CD4-positive, alpha-beta T cell treated with Interleukin-1 beta for 1 hour (primary cell): ENCODE measurements at regions not wholly inside any gene's neighbourhood (a gene's known extent, or its start where the extent isn't known, plus 50 kb on each side); places are given as distances from the start of the nearest gene placed in this dataset.

Source experiments
- DNase-seq, 2 donors: peaks; one replicate each; pipeline ENCODE4 v3.0.0-alpha.2; 2020 to 2022

DNA sequence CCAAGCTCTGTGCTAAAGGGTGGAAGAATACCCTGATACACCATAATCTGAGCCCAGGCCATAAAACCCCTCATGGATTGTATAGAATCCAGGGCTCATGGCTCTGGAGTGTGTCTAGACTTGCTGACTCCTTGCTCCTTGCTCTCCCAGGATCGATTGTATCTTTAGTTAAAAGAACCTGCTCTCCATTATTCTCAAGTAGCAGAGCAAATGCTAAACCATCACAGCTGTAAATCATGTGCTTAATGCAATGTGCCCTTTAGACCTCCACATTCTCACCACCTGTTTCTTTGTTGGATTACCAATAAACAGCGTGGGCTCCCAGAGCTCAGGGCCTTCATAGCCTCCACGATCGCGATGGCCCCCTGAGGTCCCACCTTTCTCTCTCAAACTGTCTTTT is 411.6 kb upstream of the FBXO33 start:
- DNase-seq: no peak

DNA sequence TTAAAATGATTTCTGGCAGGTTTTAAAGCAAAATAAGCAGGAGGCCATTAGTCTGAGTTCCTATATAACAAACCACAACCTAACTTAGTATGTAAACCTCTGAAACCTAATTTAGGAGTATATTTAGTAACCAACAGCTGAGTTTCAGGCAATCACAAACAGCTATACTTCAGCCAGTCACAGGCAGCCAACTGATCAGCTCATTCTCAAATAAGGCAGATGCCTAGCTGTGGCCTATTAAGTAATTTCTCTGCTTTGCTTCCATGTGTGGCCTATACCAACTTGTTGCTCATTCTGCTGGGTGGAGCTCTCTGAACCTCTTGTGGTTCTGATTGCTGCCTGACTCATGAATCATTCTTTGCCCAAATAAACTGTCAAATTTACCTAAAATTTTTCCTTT is 408.9 kb upstream of the FBXO33 start:
- DNase-seq: no peak

DNA sequence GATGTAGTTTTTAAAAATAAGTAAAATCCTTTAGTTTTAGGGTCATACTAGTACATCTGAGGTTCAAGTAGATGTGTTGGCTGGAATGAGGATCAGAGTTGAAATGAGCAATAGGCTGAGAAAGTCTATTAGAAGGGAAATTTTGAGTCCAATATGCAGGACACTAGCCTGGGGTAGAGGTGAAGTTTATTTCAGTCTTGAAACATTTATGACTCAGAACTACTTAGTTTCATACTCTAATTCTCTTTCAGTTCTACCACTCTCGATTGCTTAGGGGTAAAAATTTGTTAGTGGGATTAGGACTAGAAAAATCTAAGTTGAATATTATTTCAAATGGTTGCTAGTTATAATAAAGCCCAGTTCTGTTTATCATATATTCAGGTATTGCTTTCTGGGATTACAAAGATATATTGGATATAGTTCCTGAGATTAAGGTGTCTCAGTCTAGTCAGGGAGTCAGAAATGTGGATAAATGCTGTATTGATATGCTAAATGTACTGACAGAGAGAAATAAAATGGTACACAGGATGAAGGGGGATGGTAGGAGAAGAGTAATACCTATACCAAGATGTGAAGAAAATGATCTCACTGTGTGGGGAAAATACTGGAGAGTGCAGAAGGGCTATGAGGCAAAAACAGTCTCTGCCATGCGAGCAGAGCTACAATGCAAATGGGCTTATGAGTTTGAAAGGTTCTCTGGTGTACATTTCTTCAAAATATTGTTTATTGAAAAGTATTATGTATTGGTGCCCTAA is 395.8 kb upstream of the FBXO33 start:
- no peak for DNase-seq

DNA sequence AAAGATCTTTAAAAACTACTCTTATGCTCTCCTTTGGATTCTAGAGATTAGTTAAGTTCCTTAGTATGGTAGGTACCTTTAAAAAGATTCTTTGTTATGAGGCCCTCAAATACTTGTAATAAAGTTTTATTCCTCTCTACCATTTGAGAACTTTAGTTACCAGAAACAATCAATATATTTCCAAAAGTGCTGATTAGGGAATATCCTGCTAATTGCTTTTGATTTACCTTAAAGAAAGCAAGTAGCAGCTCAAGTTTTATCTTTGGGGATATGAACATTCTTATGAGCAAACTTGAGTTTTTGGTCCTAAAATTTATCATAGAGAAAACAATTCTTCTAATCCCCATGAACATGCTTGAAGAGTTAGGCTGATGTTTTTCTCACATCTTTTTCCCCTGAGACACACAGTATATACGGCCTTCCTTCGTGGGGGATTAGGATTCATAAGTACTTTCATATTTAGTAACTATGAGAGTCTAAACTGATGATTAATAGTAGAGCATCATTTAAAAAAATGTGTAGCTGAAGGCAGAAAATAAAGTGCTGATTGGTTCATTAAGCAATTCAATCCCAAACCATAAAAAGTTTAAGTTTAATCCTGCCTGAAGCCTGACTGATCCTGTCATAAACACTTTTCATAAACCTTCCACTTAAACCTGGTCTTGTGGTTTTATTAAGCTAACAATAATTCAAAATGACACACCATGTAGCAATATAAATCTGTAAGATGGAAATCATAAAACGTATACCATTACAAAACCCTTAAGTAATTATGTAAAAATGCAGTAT is 380.5 kb upstream of the FBXO33 start:
- no peak for DNase-seq

DNA sequence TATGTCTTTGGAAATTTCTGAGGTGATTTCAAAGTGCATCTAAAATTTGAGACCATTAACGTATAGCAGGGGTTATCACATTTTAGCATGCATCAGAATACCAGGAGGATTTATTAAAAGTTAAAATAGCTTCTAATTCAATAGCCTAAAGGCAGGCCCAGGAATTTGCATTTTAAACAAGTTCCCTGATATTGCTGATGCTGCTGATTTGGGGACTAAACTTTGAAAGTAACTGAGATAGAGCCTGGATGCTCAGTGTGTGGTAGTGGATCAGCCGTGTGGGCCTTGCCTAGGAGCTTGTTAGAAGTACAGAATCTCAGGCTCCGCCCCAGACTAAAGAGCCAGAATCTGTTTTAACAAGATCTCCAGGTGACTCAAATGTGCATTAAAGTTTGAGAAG is 375.0 kb upstream of the FBXO33 start:
- no peak for DNase-seq

DNA sequence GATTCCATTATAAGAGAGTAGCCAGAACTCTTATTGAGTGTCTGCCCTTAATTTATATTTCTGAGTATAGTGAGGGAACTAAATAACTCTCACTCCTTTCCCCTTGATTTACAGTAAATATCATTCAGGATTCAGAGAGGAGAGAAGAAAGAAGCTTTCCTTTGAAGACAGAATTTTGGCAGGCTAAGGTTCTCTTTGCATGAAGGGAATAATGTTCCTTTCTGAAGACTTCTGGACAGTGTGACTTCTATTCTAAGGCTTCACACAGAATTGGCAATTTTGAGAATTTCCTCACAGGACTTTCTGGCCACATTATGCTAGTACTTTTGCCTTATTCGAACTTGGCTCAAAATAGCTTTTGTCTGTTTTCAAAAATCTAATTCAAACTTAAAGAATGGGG is 352.2 kb upstream of the FBXO33 start:
- DNase-seq: no peak

DNA sequence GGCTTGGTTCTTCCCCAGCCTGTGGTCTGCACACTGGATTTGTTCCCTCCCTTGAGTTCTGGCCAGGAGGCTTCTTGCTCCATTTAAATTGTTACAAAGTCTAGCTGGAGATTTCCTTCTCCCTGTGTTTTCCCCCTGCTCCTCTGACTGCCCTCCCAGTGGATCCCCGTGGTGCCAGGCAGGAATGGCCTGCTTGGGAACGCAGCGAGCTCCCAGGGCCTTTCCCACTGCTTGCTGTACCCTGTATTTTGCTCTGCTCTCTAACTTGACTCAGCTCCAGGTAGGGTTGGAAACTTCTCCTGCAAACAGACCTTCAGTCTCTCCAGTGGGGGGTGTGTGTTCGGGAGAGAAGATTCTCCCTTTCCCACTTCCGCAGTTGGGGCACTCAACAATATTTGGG is 349.2 kb upstream of the FBXO33 start:
- no peak for DNase-seq

DNA sequence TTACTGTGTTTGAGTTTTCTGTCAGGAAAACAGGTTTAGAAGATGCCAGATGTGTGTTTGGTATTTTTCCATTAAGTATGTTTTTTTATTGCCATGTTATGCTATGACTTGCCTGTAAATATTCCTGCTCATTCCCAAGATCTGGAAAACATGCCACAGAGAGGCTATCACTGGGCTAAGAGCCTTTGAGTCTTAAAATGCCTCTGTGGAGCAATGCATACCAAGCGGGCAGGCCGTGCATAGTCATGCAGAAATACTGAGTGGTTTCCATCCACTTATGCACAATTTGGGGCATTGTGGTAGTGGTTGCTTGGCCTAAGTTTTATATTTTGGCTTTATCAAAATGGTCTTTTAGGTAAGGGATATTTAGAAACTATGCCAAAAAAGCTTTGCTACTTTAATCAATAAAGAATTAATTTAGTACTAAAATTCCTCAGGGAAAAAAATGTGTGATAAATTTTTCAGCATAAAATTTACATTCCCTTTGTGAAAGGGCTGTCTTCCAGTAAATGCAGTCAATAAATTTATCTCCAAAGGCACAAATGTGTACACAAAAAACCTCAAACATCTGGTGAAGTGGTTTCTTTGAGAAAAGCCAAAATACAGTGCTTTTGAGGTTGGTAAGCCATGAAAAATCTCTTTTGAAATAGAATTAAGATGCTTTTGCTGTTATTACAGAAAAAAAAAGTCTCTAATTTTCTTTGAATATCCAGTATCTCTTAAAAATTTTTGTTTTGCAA is 341.3 kb upstream of the FBXO33 start:
- no peak for DNase-seq

DNA sequence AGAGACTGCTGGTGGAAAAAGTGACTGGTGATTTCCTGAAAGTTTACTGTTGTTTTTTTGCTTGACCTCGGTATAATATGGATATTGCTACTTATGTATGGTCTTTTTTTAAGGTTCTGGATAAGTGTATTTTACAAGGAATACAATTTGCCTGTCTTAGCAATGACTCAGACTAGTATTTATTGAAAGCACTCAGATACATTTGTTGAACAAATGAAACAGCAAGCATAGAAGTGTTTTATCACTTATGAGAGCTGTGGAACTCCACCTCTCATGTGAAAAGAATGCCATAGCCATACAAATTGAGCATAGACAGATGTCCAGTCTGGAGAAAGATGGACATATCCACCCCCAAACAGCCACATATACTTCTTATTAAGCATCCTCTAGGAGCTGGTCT is 340.4 kb upstream of the FBXO33 start:
- DNase-seq: no peak

DNA sequence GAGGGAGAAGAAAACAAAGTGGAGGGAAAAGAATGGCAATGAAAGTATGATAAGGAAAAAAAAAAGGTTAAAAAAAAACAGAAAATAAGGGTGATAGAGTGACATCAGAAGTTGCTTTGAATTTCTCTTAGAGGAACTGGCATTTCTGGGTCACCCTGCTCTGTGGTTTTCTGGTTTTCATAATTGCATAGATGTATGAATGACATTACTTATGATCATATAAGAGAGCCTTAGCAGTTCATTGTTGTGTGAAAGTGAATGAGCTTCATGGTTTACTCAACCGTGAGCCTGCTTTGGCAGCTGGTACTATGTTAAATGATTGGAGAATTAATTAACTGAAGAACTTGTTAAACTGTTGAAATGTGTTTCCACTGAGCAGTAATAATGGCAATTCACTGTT is 336.4 kb upstream of the FBXO33 start:
- DNase-seq: no peak

DNA sequence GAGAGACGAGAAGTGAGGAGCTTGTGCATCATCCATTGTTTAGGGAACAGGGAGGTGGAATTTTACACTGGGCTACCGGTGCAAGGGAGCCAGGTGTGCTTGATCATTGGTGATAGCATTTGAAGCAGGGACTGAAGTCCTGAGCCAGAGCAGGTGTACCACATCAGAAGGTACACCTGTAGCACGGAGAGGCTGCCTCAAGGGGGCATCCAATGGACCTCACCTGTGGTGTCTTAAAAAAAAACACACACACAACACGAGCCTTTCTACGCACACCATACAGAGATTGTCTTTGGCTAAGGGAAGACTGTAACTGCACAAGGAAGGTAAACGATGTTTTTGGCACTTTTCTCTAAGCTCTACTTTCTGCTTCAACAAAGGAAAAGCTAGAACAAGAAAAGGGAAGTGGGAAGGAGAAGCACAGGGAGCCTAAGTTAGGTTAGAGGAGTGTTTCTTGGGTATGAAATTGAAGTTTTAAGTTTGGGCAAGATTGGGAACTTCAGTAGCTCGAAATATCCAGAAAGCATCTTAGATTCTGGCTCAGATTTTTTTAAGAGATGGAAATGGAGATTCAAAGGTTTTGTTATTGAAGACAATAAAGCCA is 334.3 kb upstream of the FBXO33 start:
- no peak for DNase-seq

DNA sequence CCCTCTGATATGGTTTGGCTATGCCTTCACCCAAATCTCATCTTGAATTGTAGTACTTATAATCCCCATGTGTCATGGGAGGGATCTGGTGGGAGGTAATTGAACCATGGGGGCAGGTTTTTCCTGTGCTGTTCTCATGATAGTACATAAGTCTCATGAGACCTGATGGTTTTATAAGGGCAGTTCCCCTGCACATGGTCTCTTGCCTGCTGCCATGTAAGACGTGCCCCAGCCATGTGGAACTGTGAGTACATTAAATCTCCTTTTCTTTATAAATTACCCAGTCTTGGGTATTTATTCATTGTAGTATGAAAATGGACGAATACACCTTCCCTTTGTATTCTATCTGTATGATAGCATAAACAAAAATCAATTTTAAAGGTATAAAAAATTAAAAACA is 333.4 kb upstream of the FBXO33 start:
- no peak for DNase-seq

DNA sequence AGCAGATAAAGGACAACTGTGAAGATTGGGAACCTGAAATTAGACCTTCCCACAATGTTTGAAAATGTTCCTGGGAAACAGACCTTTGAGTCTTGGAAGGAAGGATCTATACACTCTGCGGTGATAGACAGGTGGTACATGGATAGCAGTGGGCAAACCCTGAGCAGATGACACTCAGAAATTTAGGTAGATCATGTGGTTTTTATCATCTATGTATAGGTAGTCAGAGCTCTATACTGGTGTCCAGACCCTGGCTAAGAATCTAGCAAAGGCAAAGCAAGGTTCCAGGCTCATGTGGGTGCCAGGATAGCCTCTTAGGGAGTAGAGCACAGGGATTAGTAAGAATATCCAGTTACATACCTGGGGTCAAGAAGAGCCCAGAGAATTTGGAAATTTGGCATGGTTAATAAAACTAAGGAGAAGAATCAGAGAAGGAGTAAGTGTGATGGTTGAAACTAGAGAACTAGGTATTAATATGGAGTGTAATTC is 331.2 kb upstream of the FBXO33 start:
- no peak for DNase-seq

DNA sequence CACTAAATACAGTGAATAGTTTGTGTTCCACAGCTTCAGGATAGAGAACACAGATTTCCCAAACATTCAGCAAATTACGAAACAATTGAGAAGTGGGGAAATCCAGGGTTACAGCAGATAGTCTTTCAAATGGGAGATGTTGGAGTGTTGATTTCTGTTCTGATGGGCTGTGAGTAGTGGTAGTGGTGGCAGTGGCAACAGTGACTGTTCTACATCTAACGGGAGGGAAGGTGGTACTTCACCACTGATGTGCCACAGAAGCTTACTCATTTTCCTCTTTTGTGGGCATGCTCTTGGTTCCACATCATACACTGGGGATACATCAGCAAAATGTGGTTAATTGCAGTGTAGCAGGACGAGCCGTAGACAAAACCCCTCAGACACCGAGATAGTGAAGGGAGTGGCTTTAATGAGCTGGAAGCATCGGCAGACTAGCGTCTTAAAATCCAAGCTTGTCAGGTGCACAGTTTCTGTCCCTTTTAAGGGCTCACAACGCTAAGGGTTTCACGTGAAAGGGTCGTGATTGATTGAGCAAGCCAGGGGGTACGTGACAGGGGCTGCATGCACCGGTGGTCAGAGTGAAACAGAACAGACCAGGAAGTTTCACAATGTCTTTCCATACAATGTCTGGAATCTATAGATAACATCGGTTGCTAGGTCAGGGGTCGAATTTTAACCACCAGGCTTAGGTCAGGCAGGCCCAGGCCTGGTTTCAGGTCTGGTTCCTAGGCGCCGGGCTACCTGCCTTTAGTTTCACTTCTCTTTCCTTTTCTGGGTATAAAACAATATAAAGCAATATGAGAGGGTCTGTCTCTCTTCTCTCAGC is 330.6 kb upstream of the FBXO33 start:
- DNase-seq: peak in 1 of 2 donors; percentile 6

DNA sequence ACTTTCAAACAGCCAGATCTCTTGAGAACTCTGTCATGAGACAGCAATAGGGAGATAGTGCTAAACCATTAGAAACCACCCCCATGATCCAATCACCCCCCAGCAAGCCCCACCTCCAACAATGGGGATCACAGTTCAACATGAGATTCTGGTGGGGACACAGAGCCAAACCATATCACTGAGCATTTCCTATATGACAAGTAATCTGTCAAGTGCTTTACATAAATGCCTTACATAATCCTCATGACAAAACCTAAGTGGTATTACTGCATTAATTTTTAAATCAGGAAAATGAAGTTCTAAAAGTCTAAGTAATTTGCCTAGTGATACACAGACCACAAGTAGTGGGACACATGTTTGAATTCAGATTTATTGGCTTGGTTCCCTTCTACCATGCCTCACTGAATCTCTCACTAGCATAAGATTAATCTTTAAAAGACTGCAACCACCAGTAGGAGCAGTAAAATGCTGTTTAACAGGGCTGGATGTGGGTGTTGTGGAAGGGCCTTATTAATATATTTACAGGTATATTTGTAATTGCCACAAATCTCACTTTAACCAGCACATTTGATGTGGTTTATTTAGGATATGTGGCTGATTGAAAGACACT is 323.1 kb upstream of the FBXO33 start:
- DNase-seq: no peak

DNA sequence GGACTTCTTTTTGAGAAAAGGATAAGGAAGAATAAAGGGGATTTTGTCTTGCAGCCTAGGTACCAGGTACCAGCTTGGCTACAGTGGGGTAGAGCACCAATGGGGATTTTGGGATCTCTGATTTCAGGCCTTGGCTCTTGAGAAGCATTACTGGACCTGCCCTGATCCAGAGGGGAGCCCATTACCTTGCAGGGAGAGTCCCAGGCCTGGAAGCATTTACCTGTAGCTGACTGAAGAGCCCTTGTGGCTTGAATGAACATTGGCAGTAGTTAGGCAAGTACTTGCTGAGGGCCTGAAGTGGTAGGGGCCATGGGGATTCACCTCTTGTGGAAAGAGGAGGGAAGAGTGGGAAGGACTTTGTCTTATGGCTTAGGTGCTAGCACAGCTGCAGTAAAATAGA is 308.2 kb upstream of the FBXO33 start:
- no peak for DNase-seq

DNA sequence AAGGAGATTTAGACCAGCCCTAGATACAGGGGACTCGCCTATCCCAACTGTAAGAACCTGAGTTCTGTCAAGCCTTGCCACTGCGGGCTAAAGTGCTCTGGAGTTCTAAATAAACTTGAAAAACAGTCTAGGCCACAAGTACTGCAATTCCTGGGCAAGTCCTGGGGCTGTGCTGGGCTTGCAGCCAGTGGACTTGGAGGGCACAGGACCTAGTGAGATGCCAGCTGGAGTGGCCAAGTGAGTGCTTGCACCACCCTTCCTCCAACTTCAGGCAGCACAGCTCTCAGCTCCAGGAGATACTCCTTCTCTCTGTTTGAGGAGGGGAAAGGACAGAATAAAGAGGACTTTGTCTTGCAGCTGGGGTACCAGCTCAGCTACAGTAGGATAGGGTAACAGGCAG is 307.6 kb upstream of the FBXO33 start:
- no peak for DNase-seq

DNA sequence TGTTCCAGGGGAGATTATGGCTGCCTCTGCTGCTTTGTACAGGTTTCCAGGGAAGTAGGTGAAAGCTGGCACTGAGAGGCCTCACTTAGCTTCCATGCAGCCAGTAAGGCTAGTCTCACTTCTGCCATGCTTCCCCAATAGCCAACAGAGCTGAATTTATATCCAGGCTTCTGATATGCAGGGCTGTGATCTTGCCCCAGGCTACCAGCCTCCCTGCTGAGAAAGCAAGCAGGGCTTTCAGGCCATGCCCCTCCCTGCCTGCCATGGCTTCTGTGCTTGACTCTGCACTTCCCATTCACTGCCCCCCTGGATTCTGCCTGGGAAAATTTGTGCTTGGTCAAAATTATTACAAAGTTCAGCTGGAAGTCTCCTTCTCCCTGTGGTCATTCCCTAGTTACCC is 302.1 kb upstream of the FBXO33 start:
- DNase-seq: no peak

DNA sequence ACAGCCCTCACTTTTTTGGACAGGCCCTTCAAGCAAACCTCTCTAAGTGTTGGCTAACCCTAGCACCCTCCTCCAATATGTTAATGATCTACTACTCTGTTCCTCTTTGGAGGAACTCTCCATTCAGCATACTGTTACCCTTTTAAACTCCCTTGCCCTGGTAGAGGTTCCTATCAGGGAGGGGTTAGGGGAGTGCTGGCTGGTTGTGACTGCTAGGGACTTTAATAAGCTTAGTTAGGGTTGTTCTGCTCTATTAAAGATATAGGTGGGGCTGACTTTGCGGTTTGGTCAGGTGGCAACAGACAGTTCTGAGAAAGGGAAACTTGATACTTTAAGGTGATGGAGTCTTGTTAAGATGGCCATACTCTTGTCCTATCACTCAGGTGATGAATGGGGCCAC is 301.5 kb upstream of the FBXO33 start:
- no peak for DNase-seq

DNA sequence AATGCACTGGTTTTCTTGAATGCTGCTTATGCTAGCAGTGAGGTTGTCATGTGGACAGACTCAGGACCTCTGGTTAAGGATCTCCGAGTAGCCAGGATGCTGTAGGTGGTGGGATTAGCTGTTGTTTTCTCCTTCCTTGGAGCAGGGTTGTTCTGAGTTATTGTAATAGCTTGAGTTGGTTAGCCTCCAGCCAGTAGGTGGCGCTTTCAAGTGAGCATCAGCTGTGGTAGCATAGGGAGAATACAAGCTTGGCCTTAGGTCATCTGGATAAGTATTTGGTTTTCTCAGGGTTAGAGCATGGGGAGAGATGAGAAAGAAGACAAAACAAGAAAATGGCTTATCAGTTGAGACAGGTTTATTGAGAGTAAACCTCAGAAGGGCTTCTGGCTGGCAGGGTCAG is 299.7 kb upstream of the FBXO33 start:
- DNase-seq: no peak

DNA sequence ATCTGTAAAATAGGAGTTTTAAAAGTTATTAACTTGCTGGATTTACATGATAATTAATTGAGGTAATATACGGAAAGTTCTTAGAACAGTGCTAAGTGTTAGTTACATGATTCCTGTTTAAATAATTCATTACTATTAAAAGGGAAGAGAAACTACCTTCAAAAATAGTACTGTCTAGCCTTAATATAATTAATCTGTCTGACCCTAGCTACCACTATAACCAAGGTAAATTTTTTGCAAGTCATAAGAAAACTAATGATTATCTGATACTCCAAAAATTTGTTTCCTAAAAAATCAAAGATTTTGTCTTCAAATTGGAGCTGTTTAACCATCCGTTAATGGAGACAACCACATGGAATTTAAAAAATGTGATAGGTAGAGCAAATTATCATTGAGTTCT is 294.3 kb upstream of the FBXO33 start:
- DNase-seq: no peak
